PC-3 (cell line): ENCODE measurements at regions not wholly inside any gene's neighbourhood (a gene's known extent, or its start where the extent isn't known, plus 50 kb on each side); places are given as distances from the start of the nearest gene placed in this dataset.

Experiments used
- ATAC-seq: fragments of 200-7000 bp; cut with Tn5 transposase; 2 replicates; pipeline ENCODE4 v1.9.1; 2020; ENCODE audit warnings: mild to moderate bottlenecking, moderate library complexity
- BruUV-seq: library from RNA; stranded (reverse); fragments of 400-500 nt; replicated peaks from 2 replicates; lab custom pipeline; 2021; lab: Mats Ljungman, UMichigan
- CTCF ChIA-PET: fragments of 300-600 bp; sonication (Branson Sonifier 250); formaldehyde crosslinking; loops from one replicate; lab custom pipeline; 2022; ENCODE audit warnings: antibody characterized with exemption; lab: Charles Lee
- POLR2A ChIA-PET: fragments of 300-600 bp; sonication (Branson Sonifier 250); formaldehyde crosslinking; loops from one replicate; lab custom pipeline; 2022; ENCODE audit warnings: antibody characterized with exemption; ENCODE audit not compliant: unreplicated experiment; lab: Charles Lee
- DNase-seq: peaks from one replicate; pipeline ENCODE4 v3.0.0-alpha.2; 2015
- H2AFZ ChIP-seq: fragments of 300-600 bp; sonication (generic); 2 replicates; pipeline ENCODE4 v1.6.0; 2016; ENCODE audit warnings: antibody characterized with exemption, low read length
- H3F3A ChIP-seq: fragments of 300-600 bp; sonication (generic); one replicate; pipeline ENCODE4 v1.6.0; 2017; ENCODE audit warnings: antibody characterized with exemption, low read length, control low read depth, mild to moderate bottlenecking; ENCODE audit not compliant: unreplicated experiment
- H3K27ac ChIP-seq: fragments of 300-600 bp; sonication (generic); 2 replicates; pipeline ENCODE4 v1.5.1; 2016; ENCODE audit warnings: mild to moderate bottlenecking, low read length
- H3K27me3 ChIP-seq: fragments of 300-600 bp; sonication (generic); 2 replicates; pipeline ENCODE4 v1.6.1; 2016; ENCODE audit warnings: low read length, mixed read lengths
- H3K36me3 ChIP-seq: fragments of 300-600 bp; sonication (generic); 2 replicates; pipeline ENCODE4 v1.6.1; 2016; ENCODE audit warnings: low read depth, mixed run types, low read length, mixed read lengths
- H3K4me1 ChIP-seq: fragments of 300-600 bp; sonication (generic); 2 replicates; pipeline ENCODE4 v1.5.1; 2016; ENCODE audit warnings: low read length; ENCODE audit not compliant: insufficient read depth
- H3K4me2 ChIP-seq: fragments of 300-600 bp; sonication (generic); 2 replicates; pipeline ENCODE4 v1.6.0; 2016; ENCODE audit warnings: low read length
- H3K4me3 ChIP-seq: fragments of 300-600 bp; sonication (generic); 2 replicates; pipeline ENCODE4 v1.5.1; 2016; ENCODE audit warnings: mild to moderate bottlenecking, low read length, mixed read lengths
- H3K79me2 ChIP-seq: fragments of 300-600 bp; sonication (generic); 2 replicates; pipeline ENCODE4 v1.6.1; 2017; ENCODE audit warnings: low read length, mixed read lengths
- H3K9ac ChIP-seq: fragments of 300-600 bp; sonication (generic); 2 replicates; pipeline ENCODE4 v1.6.0; 2016; ENCODE audit warnings: mild to moderate bottlenecking, low read length
- H3K9me2 ChIP-seq: fragments of 300-600 bp; sonication (generic); replicated peaks from 2 replicates; pipeline ENCODE4 v1.6.1; 2016; ENCODE audit warnings: mixed run types, low read length, mixed read lengths
- H3K9me3 ChIP-seq: fragments of 300-600 bp; sonication (generic); 2 replicates; pipeline ENCODE4 v1.6.1; 2016; ENCODE audit warnings: low read length, mixed read lengths
- H4K20me1 ChIP-seq: fragments of 300-600 bp; sonication (generic); 2 replicates; pipeline ENCODE4 v1.6.1; 2016; ENCODE audit warnings: low read length, mixed read lengths
- CTCF ChIP-seq: fragments of 300-600 bp; sonication (generic); conservative IDR thresholded peaks from 2 replicates; pipeline ENCODE4 v1.5.1; 2017; ENCODE audit warnings: antibody characterized with exemption, low read depth, mild to moderate bottlenecking, low read length
- EZH2 ChIP-seq: fragments of 300-600 bp; sonication (generic); IDR thresholded peaks from one replicate; pipeline ENCODE4 v1.6.1; 2017; ENCODE audit warnings: antibody characterized with exemption, mild to moderate bottlenecking, low read length; ENCODE audit not compliant: unreplicated experiment
- EZH2phosphoT487 ChIP-seq: fragments of 300-600 bp; sonication (generic); IDR thresholded peaks from 2 replicates; pipeline ENCODE4 v1.6.1; 2018; ENCODE audit warnings: mild to moderate bottlenecking, antibody characterized with exemption, low read length, borderline replicate concordance
- intact Hi-C: fragments of 100-400 bp; cut with micrococcal nuclease; formaldehyde crosslinking; loops from 2 replicates; pipeline ENCODE4 v1.9.0; 2023

GRCh38 chr14:98243332-98243731 lies 1028.7 kb downstream of the BCL11B start:
- Histone ChIP-seq H3K79me2 (no peaks in the 10 kb centered on the region), H2AFZ (no peak overlapping the region), H3K9me2 (no peaks in the 10 kb centered on the region), H3K9ac (no peak overlapping the region), H3F3A (no peaks in the 10 kb centered on the region), H3K4me3 (no peak overlapping the region), H3K4me1 (no peaks in the 10 kb centered on the region), H3K4me2 (no peak overlapping the region), H3K9me3 (no peaks in the 10 kb centered on the region), H4K20me1 (no peaks in the 10 kb centered on the region), H3K27ac (no peak overlapping the region), H3K36me3 (no peaks in the 10 kb centered on the region), H3K27me3 (peaks cover 15% of the 10 kb centered on the region; the same call in 1 of the 2 replicates)
- DNase-seq (no peak), ATAC-seq (no peak)
- TF ChIP-seq CTCF (no peak), EZH2phosphoT487 (no peak), EZH2 (no peak)
- CTCF ChIA-PET: no interaction called here
- no TSS peak for BruUV-seq
- intact Hi-C loops: no loop called here
- POLR2A ChIA-PET: no interaction called here

GRCh38 chr14:98244162-98244948 lies 1027.6 kb downstream of the BCL11B start:
- TF ChIP-seq CTCF (no peak), EZH2 (no peak), EZH2phosphoT487 (no peak)
- ATAC-seq: no peak
- no TSS peak for BruUV-seq

GRCh38 chr14:98244966-98245569 lies 1026.9 kb downstream of the BCL11B start:
- POLR2A ChIA-PET: no interaction called here
- no peak for TF ChIP-seq EZH2
- TF ChIP-seq CTCF: no peak
- no peak for TF ChIP-seq EZH2phosphoT487

More at GRCh38 chr14:98244162-98244948, 1027.6 kb downstream of the BCL11B start:
- H3K4me2 ChIP-seq: no peak overlapping the region
- H2AFZ ChIP-seq: no peak overlapping the region
- no peak overlapping the region for H3K9ac ChIP-seq
- no peaks in the 10 kb centered on the region for H3K9me3 ChIP-seq
- intact Hi-C loops: no loop called here
- no peaks in the 10 kb centered on the region for H3K4me1 ChIP-seq
- H3K9me2 ChIP-seq: no peaks in the 10 kb centered on the region
- no peaks in the 10 kb centered on the region for H3K79me2 ChIP-seq
- H3F3A ChIP-seq: no peaks in the 10 kb centered on the region
- H3K27ac ChIP-seq: no peak overlapping the region
- no peak overlapping the region for H3K4me3 ChIP-seq
- no peak for DNase-seq
- ChIA-PET CTCF (no interaction called here), POLR2A (no interaction called here)
- H3K27me3 ChIP-seq: peaks cover 15% of the 10 kb centered on the region; the same call in 1 of the 2 replicates
- no peaks in the 10 kb centered on the region for H4K20me1 ChIP-seq
- H3K36me3 ChIP-seq: no peaks in the 10 kb centered on the region

More at GRCh38 chr14:98244966-98245569, 1026.9 kb downstream of the BCL11B start:
- H3K4me3 ChIP-seq: no peak overlapping the region
- H3F3A ChIP-seq: no peaks in the 10 kb centered on the region
- H2AFZ ChIP-seq: no peak overlapping the region
- H3K4me2 ChIP-seq: no peak overlapping the region
- H3K79me2 ChIP-seq: no peaks in the 10 kb centered on the region
- no peaks in the 10 kb centered on the region for H3K9me2 ChIP-seq
- BruUV-seq: no TSS peak
- no peaks in the 10 kb centered on the region for H4K20me1 ChIP-seq
- peaks cover 15% of the 10 kb centered on the region; the same call in 1 of the 2 replicates for H3K27me3 ChIP-seq
- intact Hi-C loops: no loop called here
- ATAC-seq (no peak), DNase-seq (no peak)
- H3K27ac ChIP-seq: no peak overlapping the region
- CTCF ChIA-PET: no interaction called here
- no peaks in the 10 kb centered on the region for H3K4me1 ChIP-seq
- no peaks in the 10 kb centered on the region for H3K36me3 ChIP-seq
- H3K9ac ChIP-seq: no peak overlapping the region
- H3K9me3 ChIP-seq: no peaks in the 10 kb centered on the region
